GM13976 (cell line): ENCODE measurements at regions not wholly inside any gene's neighbourhood (a gene's known extent, or its start where the extent isn't known, plus 50 kb on each side); places are given as distances from the start of the nearest gene placed in this dataset.

Source experiments
- DNase-seq: peaks from one replicate; pipeline ENCODE4 v3.0.0; 2012; ENCODE audit warnings: low spot score
- in situ Hi-C: fragments of 300-500 bp; cut with MboI; formaldehyde crosslinking; loops from one replicate; pipeline ENCODE4 v1.12.0; 2022; ENCODE audit warnings: low sequenced_read_pairs, mixed read lengths, inconsistent platforms; ENCODE audit not compliant: unreplicated experiment
- TF ChIP-seq, protein P1 (sequence below): IDR thresholded peaks from 2 replicates; pipeline ENCODE4 v1.5.1; 2012; ENCODE audit warnings: borderline replicate concordance, mild to moderate bottlenecking; ENCODE audit not compliant: insufficient read depth; ENCODE audit errors: extremely low read depth, missing control alignments, control extremely low read depth

DNA sequence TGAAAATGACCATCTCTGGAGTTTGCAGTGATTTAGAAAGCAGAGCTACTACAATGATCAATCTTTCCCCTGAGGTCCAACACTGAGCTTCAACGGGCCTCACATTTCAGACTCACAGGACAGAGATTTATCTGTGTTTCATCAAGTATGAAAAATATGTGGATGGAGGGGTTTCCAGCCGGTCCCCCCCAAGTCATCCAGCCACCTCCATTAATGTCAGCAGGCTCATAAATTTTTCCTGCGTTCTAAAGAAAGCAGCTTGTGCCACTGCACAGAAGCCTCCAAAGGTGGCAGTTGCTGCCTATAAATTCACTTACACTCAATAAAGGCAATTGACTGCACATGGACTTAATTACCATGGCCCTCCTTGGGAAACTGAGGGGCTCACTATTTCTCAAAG, 117.4 kb upstream of the ACKR3 start:
- in situ Hi-C loops, result no loop called here
- TF ChIP-seq, protein P1, sequence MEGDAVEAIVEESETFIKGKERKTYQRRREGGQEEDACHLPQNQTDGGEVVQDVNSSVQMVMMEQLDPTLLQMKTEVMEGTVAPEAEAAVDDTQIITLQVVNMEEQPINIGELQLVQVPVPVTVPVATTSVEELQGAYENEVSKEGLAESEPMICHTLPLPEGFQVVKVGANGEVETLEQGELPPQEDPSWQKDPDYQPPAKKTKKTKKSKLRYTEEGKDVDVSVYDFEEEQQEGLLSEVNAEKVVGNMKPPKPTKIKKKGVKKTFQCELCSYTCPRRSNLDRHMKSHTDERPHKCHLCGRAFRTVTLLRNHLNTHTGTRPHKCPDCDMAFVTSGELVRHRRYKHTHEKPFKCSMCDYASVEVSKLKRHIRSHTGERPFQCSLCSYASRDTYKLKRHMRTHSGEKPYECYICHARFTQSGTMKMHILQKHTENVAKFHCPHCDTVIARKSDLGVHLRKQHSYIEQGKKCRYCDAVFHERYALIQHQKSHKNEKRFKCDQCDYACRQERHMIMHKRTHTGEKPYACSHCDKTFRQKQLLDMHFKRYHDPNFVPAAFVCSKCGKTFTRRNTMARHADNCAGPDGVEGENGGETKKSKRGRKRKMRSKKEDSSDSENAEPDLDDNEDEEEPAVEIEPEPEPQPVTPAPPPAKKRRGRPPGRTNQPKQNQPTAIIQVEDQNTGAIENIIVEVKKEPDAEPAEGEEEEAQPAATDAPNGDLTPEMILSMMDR, result no peak
- no peak for DNase-seq

DNA sequence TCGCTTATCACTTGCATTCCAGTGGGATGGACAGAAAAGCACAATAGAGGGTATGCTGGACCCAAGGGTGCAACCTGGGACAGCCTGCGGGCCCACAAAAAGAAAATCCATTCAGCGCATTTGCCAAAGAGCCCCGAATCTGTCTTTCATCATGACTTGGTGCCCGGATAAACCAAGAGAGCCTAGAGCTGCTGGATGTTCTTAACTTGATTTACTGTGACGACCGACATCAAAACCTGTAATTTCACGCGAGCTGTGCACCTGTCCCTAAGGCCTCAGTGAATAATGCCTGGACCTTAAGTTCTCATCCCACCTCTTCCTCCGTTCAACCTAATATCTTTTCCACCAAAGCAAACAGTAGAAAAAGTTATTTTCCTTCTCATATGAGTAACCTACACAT, 115.5 kb upstream of the ACKR3 start:
- in situ Hi-C loops, result no loop called here
- TF ChIP-seq, protein P1, result no peak
- DNase-seq, result no peak

DNA sequence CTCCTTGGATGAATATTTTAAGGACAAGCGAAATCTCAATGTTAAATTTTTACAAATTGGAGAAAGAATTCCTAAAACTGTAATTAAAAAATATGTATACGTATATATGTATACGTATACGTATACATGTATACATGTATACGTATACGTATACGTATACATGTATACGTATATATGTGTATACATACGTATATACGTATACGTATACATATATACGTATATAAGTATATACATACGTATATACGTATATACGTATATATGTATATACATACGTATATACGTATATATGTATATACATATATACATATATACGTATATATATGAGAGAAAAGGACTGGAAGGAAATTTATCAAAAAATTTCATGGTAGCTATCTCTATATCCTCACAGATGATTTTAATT, 110.2 kb upstream of the ACKR3 start:
- DNase-seq, result no peak
- in situ Hi-C loops, result no loop called here
- TF ChIP-seq, protein P1, result no peak

DNA sequence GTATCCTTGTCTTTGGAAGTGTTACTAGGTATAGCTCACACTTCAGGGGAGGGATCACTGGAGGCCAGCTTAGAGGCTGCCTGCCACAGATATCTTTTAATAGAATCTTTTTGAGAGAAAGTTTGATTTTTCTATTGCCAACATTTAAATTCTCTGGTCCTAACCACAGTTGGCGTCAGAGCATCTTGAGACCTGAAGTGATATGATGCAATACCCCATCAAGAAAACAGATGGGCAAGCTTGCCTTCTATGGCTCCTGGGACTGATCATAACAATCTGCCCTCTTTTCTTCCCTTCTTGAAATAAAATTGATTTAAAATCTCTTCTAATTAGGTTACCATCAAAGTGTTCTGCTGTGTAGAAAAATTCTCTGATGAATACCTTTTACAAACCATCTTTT, 105.5 kb upstream of the ACKR3 start:
- in situ Hi-C loops, result no loop called here
- no peak for DNase-seq
- TF ChIP-seq, protein P1, result no peak

DNA sequence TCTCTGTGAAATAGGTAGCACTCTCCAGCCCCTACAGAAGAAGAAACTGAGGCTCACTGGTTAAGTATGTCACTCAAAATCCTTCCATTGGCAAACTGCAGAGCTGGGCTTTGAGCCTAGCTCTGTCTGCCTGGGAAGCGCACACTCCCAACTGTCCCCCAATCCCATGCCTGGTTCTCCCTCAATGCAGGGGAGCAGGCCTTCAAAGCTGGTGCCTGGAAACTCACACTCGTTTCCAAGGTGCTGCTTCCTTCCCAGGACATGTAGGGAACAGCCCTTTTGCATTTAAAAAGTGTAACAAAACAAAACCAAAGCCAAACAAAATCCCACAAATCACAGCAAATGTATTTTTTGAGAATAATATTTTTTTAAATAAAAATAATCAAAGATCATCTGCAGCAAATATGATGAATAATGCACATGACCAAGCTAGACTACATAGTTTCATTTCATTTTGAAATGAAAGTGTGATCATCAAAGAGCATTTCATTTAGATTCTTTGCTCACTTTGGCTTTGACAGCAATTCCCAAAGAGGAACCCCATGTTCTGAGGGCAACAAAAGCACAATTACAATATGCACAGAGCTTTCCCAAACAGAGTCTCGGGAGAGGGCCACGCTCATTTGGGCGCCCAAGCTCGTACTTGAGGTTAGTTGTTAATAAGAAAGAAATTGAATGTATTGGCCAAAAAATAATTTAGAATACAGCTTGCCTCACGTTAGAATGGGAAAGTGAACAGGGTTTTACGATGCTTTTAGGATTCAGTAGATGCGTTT, 96.7 kb upstream of the ACKR3 start:
- no peak for DNase-seq
- in situ Hi-C loops, result no loop called here
- TF ChIP-seq, protein P1, result no peak

DNA sequence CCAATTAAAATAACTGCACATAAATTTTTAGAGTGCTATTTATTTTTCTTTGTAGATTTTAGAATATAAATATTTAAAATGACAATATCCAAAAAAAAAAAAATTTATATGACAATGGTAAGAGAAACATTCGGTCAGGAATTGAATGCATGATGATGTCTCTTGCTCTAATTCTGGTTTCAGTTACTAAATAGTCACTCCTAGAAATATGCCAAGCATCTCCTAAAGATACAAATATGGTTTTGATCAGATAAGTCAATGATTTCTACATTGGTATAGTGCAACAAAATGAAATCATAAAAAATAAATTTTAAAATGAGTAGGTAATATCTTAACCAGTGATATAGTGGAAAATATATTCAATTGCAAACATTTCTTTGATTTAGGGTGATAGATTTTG, 95.9 kb upstream of the ACKR3 start:
- in situ Hi-C loops, result no loop called here
- TF ChIP-seq, protein P1, result no peak

DNA sequence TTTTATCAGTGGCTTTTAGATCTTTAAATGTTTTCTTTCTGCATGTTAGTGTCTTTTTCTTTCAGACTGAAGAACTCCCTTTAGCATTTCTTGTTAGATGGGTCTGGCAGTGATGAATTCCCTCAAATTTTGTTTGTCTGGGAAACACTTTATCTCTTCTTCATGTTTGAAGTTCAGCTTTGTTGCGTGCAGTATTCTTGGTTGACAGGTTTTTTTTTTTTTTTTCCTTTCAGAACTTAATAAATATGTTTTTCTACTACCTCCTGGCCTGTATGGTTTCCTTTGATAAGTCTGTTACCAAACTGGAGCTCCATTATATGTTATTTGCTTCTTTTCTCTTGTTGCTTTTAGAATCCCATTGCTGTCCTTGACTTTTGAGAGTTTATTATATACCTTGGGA, 89.8 kb upstream of the ACKR3 start:
- DNase-seq, result no peak
- in situ Hi-C loops, result no loop called here
- TF ChIP-seq, protein P1, result no peak

More for the DNA sequence above, 95.9 kb upstream of the ACKR3 start:
- DNase-seq, result no peak
